ENCODE measurements at regions not wholly inside any gene's neighbourhood (a gene's known extent, or its start where the extent isn't known, plus 50 kb on each side); places are given as distances from the start of the nearest gene placed in this dataset.
A peak's percentile ranks its signal among the peaks of the same experiment; 100 is the strongest.
"Not testable (repeated sequence)": the region's sequence is repeated elsewhere in the genome, so short reads cannot be mapped to it uniquely, and the experiment has no call there.

- DNase-seq (ENCODE audit: low read depth in 1 of 2, low spot score in 1 of 2): no peak
These were observed 378.4 kb downstream of the BTG1 start for GRCh38 chr12:91767237-91767636.

GRCh38 chr12:91766454-91766853 lies 379.2 kb downstream of the BTG1 start:
- no peak for DNase-seq (ENCODE audit: low read depth in 1 of 2, low spot score in 1 of 2)

- DNase-seq (ENCODE audit: low read depth in 1 of 2, low spot score in 1 of 2): no peak
These were observed 381.8 kb downstream of the BTG1 start for GRCh38 chr12:91763654-91764370.

- no peak for DNase-seq (ENCODE audit: low read depth in 1 of 2, low spot score in 1 of 2)
These were observed 392.0 kb downstream of the BTG1 start for GRCh38 chr12:91753649-91754048.

- no peak for DNase-seq (ENCODE audit: low read depth in 1 of 2, low spot score in 1 of 2)
These were observed 398.7 kb downstream of the BTG1 start for GRCh38 chr12:91746976-91747375.

GRCh38 chr12:91744597-91744996 lies 401.0 kb downstream of the BTG1 start:
- no peak for DNase-seq (ENCODE audit: low read depth in 1 of 2, low spot score in 1 of 2)

GRCh38 chr12:91743704-91744321 lies 401.8 kb downstream of the BTG1 start:
- no peak for DNase-seq (ENCODE audit: low read depth in 1 of 2, low spot score in 1 of 2)

- DNase-seq (ENCODE audit: low read depth in 1 of 2, low spot score in 1 of 2): no peak
These were observed 402.4 kb downstream of the BTG1 start for GRCh38 chr12:91743280-91743679.

- no peak for DNase-seq (ENCODE audit: low read depth in 1 of 2, low spot score in 1 of 2)
These were observed 403.7 kb downstream of the BTG1 start for GRCh38 chr12:91741932-91742331.

- not testable (repeated sequence) for DNase-seq (ENCODE audit: low read depth in 1 of 2, low spot score in 1 of 2)
These were observed 411.8 kb downstream of the BTG1 start for GRCh38 chr12:91733846-91734245.

- no peak for DNase-seq (ENCODE audit: low read depth in 1 of 2, low spot score in 1 of 2)
These were observed 413.6 kb downstream of the BTG1 start for GRCh38 chr12:91732086-91732485.

GRCh38 chr12:91729543-91729942 lies 416.1 kb downstream of the BTG1 start:
- DNase-seq (ENCODE audit: low read depth in 1 of 2, low spot score in 1 of 2): no peak

- DNase-seq (ENCODE audit: low read depth in 1 of 2, low spot score in 1 of 2): no peak
These were observed 422.5 kb downstream of the BTG1 start for GRCh38 chr12:91723191-91723590.

GRCh38 chr12:91722072-91722471 lies 423.6 kb downstream of the BTG1 start:
- peak in 1 of 2 donors; percentile 11 for DNase-seq (ENCODE audit: low read depth in 1 of 2, low spot score in 1 of 2)

- DNase-seq (ENCODE audit: low read depth in 1 of 2, low spot score in 1 of 2): no peak
These were observed 424.6 kb downstream of the BTG1 start for GRCh38 chr12:91721023-91721422.

GRCh38 chr12:91718326-91718725 lies 427.3 kb downstream of the BTG1 start:
- DNase-seq (ENCODE audit: low read depth in 1 of 2, low spot score in 1 of 2): no peak

- no peak for DNase-seq (ENCODE audit: low read depth in 1 of 2, low spot score in 1 of 2)
These were observed 427.8 kb downstream of the BTG1 start for GRCh38 chr12:91717804-91718203.

- DNase-seq (ENCODE audit: low read depth in 1 of 2, low spot score in 1 of 2): not testable (repeated sequence)
These were observed 433.7 kb downstream of the BTG1 start for GRCh38 chr12:91711925-91712324.

- no peak for DNase-seq (ENCODE audit: low read depth in 1 of 2, low spot score in 1 of 2)
These were observed 439.2 kb downstream of the BTG1 start for GRCh38 chr12:91706466-91706865.

GRCh38 chr12:91704446-91704845 lies 441.2 kb downstream of the BTG1 start:
- DNase-seq (ENCODE audit: low read depth in 1 of 2, low spot score in 1 of 2): no peak

- DNase-seq (ENCODE audit: low read depth in 1 of 2, low spot score in 1 of 2): no peak
These were observed 442.0 kb downstream of the BTG1 start for GRCh38 chr12:91703491-91704283.

GRCh38 chr12:91702843-91703425 lies 442.7 kb downstream of the BTG1 start:
- no peak for DNase-seq (ENCODE audit: low read depth in 1 of 2, low spot score in 1 of 2)

All from activated CD4-positive, alpha-beta T cell treated with anti-CD3 and anti-CD28 coated beads, Interleukin-2, amount 50 U/mL, for 24 hours (primary cell).